ENCODE measurements at regions not wholly inside any gene's neighbourhood (a gene's known extent, or its start where the extent isn't known, plus 50 kb on each side); places are given as distances from the start of the nearest gene placed in this dataset.

DNA sequence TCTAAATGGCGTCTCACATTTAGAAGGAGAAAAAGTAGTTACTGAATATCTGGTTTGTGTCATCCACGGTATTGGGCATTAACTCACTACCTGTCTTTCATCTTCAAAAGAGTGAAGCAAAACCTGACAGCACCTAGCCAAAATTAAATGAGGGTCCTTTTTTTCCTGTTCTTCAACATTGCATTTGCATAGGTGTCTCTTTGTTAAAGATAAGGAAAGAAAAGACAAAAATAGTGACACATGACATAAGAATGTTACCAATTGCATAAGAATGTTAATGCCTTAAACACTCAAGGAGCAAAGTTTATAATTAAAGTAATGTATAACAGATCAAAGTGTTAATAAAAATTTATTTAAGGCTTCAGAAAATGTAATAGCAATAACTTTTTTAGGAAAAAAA, 61.4 kb upstream of the MANEA start:
- H3K27ac ChIP-seq (ENCODE audit: insufficient read depth, low read depth, low read length): no peak overlapping the region
- intact Hi-C loops (cut with micrococcal nuclease) (no loop called here), dilution Hi-C loops (cut with MboI; ENCODE audit: extremely low pct_ligation_motif_present, low sequenced_read_pairs) (no loop called here)
- no peaks in the 10 kb centered on the region for H4K20me1 ChIP-seq (replicated peaks; ENCODE audit: control insufficient read depth, extremely low read depth, insufficient read depth, low read length)
- no peaks in the 10 kb centered on the region for H3K79me2 ChIP-seq (ENCODE audit: control insufficient read depth, insufficient read depth, low read length)
- no peaks in the 10 kb centered on the region for H3K4me1 ChIP-seq (ENCODE audit: control insufficient read depth, extremely low read depth, insufficient read depth, low read length)
- H3K4me3 ChIP-seq (replicated peaks in 1 of 3; ENCODE audit: insufficient read depth in 1 of 3, low read depth in 1 of 3, low read length in 3 of 3): no peak overlapping the region
- ChIA-PET CTCF (no interaction called here), POLR2A (no interaction called here)
- no peak for DNase-seq (ENCODE audit: low read depth, low spot score)
- no peaks in the 10 kb centered on the region for H3K36me3 ChIP-seq (ENCODE audit: control insufficient read depth in 2 of 2, extremely low read depth in 1 of 2, insufficient read depth in 2 of 2, low read length in 2 of 2)
- FAIRE-seq: no peak
- TF ChIP-seq CTCF (IDR thresholded peaks at IDR 0.05; ENCODE audit: extremely low read depth in 1 of 2, insufficient read depth in 1 of 2, low read depth in 1 of 2, low read length in 2 of 2) (no peak), POLR2A (IDR thresholded peaks at IDR 0.05; ENCODE audit: low read depth, low read length) (no peak), MYC (IDR thresholded peaks at IDR 0.05; ENCODE audit: low read depth, low read length) (no peak), POLR2AphosphoS5 (IDR thresholded peaks at IDR 0.05; ENCODE audit: insufficient read depth, low read depth, low read length) (no peak), MAX (IDR thresholded peaks at IDR 0.05; ENCODE audit: insufficient read depth, insufficient read length) (no peak), EZH2 (IDR thresholded peaks at IDR 0.05; ENCODE audit: borderline replicate concordance, low read depth, low read length, severe bottlenecking) (no peak), JUN (IDR thresholded peaks at IDR 0.05; ENCODE audit: borderline replicate concordance, insufficient read depth, insufficient read length, low read depth) (no peak), FOS (IDR thresholded peaks at IDR 0.05; ENCODE audit: borderline replicate concordance, insufficient read depth, low read length) (no peak), GATA2 (IDR thresholded peaks at IDR 0.05; ENCODE audit: insufficient read depth, insufficient read length, low read depth, low read length) (no peak)
- H3K9me3 ChIP-seq (replicated peaks; ENCODE audit: control insufficient read depth, insufficient read depth, low read length): no peaks in the 10 kb centered on the region
- BruUV-seq (replicated peaks): no TSS peak
- no peak overlapping the region for H3K4me2 ChIP-seq (ENCODE audit: insufficient read depth, low read length)
- no peak overlapping the region for H3K9ac ChIP-seq (replicated peaks; ENCODE audit: extremely low read depth, insufficient read depth, low read length)
- H3K27me3 ChIP-seq (ENCODE audit: control insufficient read depth in 2 of 2, insufficient read depth in 2 of 2, low read length in 2 of 2): no peaks in the 10 kb centered on the region
- no peaks in the 10 kb centered on the region for H3K9me1 ChIP-seq (replicated peaks; ENCODE audit: control insufficient read depth, extremely low read depth, insufficient read depth, low read length)
- no peak overlapping the region for H2AFZ ChIP-seq (ENCODE audit: low read depth, low read length)

Measured in endothelial cell of umbilical vein (primary cell).